ENCODE measurements at regions not wholly inside any gene's neighbourhood (a gene's known extent, or its start where the extent isn't known, plus 50 kb on each side); places are given as distances from the start of the nearest gene placed in this dataset.

GRCh38 chr12:65556676-65557437 is 267.4 kb upstream of the HMGA2 start:
- DNase-seq, result peak; percentile 92

GRCh38 chr12:65557438-65558181 is 266.7 kb upstream of the HMGA2 start:
- DNase-seq, result no peak

GRCh38 chr12:65560286-65560685 is 264.0 kb upstream of the HMGA2 start:
- DNase-seq, result no peak

- DNase-seq, result no peak
Measured at GRCh38 chr12:65561798-65562382, 262.4 kb upstream of the HMGA2 start.

DNA sequence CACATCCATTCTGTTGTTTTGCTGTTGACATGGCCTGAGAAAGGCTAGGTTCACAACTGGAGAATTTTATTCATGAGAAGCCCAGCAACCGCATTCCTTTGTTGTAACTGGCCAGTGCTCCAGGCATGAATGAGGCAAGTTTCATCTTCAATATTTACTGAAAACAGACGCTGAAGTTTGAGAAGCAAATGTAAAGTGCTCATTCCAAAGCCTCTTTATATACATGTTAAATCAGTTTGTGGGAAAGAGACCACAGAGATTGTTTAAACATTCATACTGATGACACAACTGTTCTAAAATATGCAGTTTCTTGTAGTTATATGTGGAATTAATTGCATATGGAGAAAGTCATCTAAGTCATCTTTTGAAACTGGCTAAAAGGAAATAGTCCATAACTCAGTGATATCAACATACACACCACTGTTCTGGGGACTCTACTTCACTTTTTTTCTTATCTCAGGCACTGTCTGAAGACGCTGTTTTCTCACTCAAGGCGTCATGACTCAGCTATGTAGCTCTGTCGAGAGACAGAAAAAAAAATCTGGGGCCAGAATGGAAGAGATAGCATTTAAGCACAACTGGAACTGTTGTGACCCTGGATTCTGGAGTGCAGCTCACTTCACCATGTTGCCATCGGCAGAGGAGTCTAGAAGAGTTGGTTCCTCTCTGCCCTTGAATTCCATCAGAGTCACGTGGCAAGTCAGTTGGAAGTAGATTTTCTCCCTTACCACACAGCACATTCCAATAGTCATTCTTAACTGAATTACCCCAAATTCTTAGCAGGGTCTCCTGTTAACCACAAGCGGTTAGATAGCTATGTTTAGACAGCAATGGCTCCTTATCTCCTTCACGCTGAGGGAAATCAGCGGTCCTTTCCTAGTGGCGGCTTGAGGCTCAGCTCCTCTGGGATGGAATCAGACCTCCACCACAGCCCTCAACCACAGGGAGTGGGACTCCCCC is 258.4 kb upstream of the HMGA2 start:
- DNase-seq, result no peak

GRCh38 chr12:65566751-65567150 is 257.5 kb upstream of the HMGA2 start:
- DNase-seq, result no peak

- DNase-seq, result no peak
Measured at GRCh38 chr12:65567820-65568219, 256.5 kb upstream of the HMGA2 start.

DNA sequence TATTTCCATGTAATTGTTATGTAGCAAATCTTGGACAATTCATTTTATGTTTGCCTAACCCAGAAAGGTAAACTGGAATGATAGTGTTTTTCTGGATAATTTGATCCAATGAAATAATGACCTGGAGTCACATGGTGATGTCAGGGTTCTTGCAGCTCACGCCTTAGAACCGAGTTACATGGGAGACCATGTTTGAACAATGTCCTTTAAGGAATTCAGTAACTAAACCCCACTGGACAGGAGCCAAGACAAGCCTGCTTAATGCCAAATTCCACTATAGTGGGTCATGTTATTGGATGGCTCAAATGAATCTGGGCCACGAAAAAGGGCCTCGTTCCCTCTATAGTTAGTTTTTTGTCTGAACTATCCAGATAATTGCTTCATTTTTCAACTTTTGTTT is 255.8 kb upstream of the HMGA2 start:
- no peak for DNase-seq

DNA sequence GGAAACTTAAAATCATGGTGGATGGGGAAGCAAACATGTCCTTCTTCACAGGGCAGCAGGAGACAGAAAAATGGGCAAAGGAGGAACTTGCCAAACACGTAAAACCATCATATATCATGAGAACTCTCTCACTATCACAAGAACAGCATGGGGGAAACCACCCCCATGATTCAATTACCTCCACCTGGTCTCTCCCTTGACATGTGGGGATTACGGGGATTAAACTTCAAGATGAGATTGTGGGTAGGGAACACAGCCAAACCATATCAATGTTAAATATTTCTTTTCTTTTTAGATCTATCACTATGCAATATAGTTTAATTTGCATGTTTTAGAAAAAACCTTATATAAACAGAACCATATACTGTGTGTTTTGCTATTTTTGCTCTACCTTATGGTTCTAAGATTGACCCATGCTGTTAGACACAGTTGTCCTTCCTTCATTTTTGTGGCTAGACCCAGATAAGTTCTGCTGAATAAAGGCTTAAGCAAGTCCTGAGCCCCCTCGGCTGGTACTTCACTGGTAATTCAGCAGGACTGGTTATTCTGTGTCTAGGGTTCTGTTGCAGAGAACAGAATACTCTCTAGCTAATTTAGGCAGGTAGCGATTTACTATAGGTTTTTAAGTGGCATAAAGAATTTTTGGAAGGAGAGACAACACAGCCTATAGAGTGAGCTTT is 253.7 kb upstream of the HMGA2 start:
- no peak for DNase-seq

DNA sequence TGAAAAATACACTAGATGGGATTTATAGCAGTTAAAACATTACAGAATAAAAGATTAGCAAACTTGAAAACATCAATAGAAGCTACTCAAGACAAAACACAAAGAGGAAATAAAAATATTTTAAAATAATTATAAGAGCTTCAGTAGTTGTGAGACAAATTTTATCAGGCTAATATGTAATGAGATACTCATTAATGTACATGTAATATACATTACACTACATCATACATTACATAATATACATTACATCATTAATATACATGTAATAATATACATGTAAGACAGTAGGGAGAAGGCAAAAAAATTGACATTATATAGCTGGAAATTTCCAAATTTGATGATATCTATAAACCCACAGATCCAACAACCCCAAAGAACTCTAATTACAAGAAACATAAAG is 249.4 kb upstream of the HMGA2 start:
- no peak for DNase-seq

DNA sequence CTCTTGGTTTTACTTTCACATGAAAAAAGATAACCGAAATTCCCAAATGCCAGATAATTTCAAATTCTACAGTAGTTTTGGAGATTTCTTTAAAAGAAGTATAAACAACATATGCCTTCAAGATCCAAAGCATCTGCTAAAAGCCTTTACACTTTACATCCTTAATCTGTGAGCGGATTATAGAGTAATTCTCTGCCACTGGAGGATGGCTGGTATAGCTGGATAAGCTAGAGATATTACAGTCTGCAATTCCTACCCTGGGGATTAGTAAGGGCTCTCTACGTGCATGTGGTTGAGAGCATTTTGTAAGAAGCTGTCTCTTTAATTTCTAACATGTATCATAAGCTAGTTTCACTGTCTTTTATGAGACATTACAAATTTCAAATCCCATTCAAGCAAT is 240.3 kb upstream of the HMGA2 start:
- DNase-seq, result no peak

- peak; percentile 56 for DNase-seq
Measured at GRCh38 chr12:65585648-65586602, 238.4 kb upstream of the HMGA2 start.

DNA sequence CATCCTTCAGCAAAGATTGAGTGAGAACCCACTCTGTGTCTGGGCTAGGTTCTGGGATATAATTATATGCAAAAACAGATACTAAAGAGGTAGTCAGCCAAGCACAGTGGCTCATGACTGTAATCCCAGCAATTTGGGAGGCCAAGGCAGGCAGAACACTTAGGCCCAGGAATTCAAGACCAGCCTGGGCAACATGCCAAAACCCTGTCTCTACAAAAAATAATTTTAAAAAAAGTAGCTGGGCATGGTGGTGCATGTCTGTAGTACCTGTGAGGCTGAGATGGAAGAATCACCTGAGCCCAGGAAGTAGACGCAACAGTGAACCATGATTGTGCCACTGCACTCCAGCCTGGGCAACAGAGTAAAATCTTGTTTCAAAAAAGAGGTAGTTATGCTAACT is 237.5 kb upstream of the HMGA2 start:
- no peak for DNase-seq

DNA sequence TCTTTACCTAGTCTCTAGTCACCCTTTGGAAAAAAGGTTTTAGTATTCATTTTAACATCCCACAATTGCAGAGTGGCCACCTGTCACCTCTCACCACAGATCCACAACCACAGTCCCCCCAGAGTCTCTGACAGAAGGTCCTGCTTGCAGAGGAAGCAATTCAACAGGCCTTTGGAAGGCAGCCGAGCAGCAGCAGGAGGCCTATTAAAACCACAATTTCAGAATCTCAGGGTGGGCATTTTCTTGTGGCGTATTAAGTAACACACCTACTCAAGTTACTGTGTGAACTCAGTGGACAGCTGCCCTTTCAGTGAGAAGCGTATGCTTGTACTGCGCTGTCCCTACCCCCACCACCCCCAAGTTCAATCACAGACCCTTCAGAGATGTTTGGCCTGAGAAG is 234.0 kb upstream of the HMGA2 start:
- no peak for DNase-seq

DNA sequence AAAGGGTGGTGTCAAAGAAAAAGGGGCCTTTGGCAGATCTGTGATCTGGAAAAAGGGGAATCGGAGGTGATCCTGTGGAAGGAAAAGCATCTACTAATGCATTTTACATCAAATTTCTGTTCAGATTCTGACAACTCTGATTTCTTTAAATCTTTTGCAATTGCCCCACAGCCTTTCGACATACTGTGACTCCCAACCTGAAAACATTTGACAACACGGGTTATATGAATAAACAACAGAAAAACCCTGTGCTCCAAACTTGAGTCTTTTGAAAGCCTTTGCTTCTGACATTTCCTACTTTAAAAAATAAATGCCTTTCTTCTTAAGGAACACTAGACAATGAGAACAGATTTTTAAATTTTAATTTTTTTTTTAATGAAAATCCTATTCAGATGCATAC is 231.9 kb upstream of the HMGA2 start:
- DNase-seq, result no peak

- no peak for DNase-seq
Measured at GRCh38 chr12:65593239-65593701, 231.0 kb upstream of the HMGA2 start.

DNA sequence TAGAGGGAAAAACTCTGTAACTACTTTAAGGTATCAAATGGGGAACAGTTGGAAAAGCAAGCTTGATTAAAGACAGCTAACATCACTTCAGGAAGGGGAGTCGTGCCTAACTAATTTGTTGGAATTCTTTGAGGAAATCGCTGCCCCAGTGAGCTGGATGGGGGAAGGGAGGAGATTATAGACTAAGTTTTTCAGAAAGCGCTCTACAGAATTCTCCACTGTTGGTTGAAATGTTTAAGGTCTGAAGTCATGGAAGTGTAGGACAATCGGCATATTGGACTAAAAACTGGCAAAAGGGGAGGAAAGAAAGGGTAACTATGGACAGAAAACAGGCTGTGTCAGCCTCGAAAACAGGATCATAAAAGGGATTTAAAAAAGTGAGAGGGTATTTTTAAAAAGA is 229.9 kb upstream of the HMGA2 start:
- DNase-seq, result no peak

- DNase-seq, result no peak
Measured at GRCh38 chr12:65595016-65595560, 229.2 kb upstream of the HMGA2 start.

- no peak for DNase-seq
Measured at GRCh38 chr12:65596514-65597091, 227.7 kb upstream of the HMGA2 start.

GRCh38 chr12:65597527-65597926 is 226.8 kb upstream of the HMGA2 start:
- no peak for DNase-seq

Measured in DMS53 (cell line).